Osteocyte (in vitro differentiated cells): ENCODE measurements at regions not wholly inside any gene's neighbourhood (a gene's known extent, or its start where the extent isn't known, plus 50 kb on each side); places are given as distances from the start of the nearest gene placed in this dataset.

ENCODE experiments used
- DNase-seq: peaks from one replicate; pipeline ENCODE4 v3.0.0; 2021; ENCODE audit warnings: mixed read lengths; ENCODE audit not compliant: unreplicated experiment; ENCODE audit errors: extremely low spot score
- H3K27ac Mint-ChIP-seq: one replicate; pipeline ENCODE4 v1.8.0; 2021; ENCODE audit warnings: mild to moderate bottlenecking, mixed read lengths; ENCODE audit not compliant: unreplicated experiment
- H3K27me3 Mint-ChIP-seq: one replicate; pipeline ENCODE4 v1.8.0; 2021; ENCODE audit warnings: mixed read lengths; ENCODE audit not compliant: unreplicated experiment
- H3K36me3 Mint-ChIP-seq: one replicate; pipeline ENCODE4 v1.8.0; 2021; ENCODE audit warnings: mixed read lengths; ENCODE audit not compliant: unreplicated experiment
- H3K4me1 Mint-ChIP-seq: one replicate; pipeline ENCODE4 v1.8.0; 2021; ENCODE audit warnings: mixed read lengths; ENCODE audit not compliant: unreplicated experiment
- H3K4me3 Mint-ChIP-seq: one replicate; pipeline ENCODE4 v1.8.0; 2021; ENCODE audit warnings: mild to moderate bottlenecking, moderate library complexity, mixed read lengths; ENCODE audit not compliant: unreplicated experiment
- H3K9me3 Mint-ChIP-seq: one replicate; pipeline ENCODE4 v1.8.0; 2021; ENCODE audit warnings: mixed read lengths; ENCODE audit not compliant: unreplicated experiment
- CTCF ChIP-seq: fragments of 200-600 bp; sonication (generic); IDR thresholded peaks from 2 replicates; pipeline ENCODE4 v1.5.0; 2021; ENCODE audit warnings: antibody characterized with exemption, mild to moderate bottlenecking, moderate library complexity

GRCh38 chr10:108899670-108900069 is 1023.6 kb downstream of the XPNPEP1 start:
- H3K36me3 Mint-ChIP-seq, result no peaks in the 10 kb centered on the region
- no peaks in the 10 kb centered on the region for H3K27me3 Mint-ChIP-seq
- TF ChIP-seq CTCF, result no peak
- peaks cover 3% of the 10 kb centered on the region for H3K9me3 Mint-ChIP-seq
- H3K4me1 Mint-ChIP-seq, result no peaks in the 10 kb centered on the region
- no peak for DNase-seq
- no peak overlapping the region for H3K27ac Mint-ChIP-seq
- H3K4me3 Mint-ChIP-seq, result no peak overlapping the region

- Mint-ChIP-seq H3K4me3 (no peak overlapping the region), H3K27me3 (no peaks in the 10 kb centered on the region), H3K4me1 (no peaks in the 10 kb centered on the region), H3K27ac (no peak overlapping the region), H3K9me3 (peaks cover 36% of the 10 kb centered on the region), H3K36me3 (no peaks in the 10 kb centered on the region)
- TF ChIP-seq CTCF, result no peak
- DNase-seq, result no peak
Observed at GRCh38 chr10:108894402-108895301, 1028.7 kb downstream of the XPNPEP1 start.

GRCh38 chr10:108877095-108877561 is 1046.2 kb downstream of the XPNPEP1 start:
- Mint-ChIP-seq H3K4me1 (no peaks in the 10 kb centered on the region), H3K27ac (no peak overlapping the region), H3K27me3 (no peaks in the 10 kb centered on the region), H3K4me3 (no peak overlapping the region), H3K9me3 (no peaks in the 10 kb centered on the region), H3K36me3 (no peaks in the 10 kb centered on the region)
- DNase-seq, result no peak
- no peak for TF ChIP-seq CTCF

- Mint-ChIP-seq H3K27me3 (no peaks in the 10 kb centered on the region), H3K36me3 (no peaks in the 10 kb centered on the region), H3K9me3 (no peaks in the 10 kb centered on the region), H3K4me3 (no peak overlapping the region), H3K4me1 (no peaks in the 10 kb centered on the region), H3K27ac (no peak overlapping the region)
- no peak for DNase-seq
- TF ChIP-seq CTCF, result no peak
Observed at GRCh38 chr10:108872854-108873253, 1050.5 kb downstream of the XPNPEP1 start.

GRCh38 chr10:108868881-108869280 is 1054.4 kb downstream of the XPNPEP1 start:
- Mint-ChIP-seq H3K27me3 (no peaks in the 10 kb centered on the region), H3K4me1 (no peaks in the 10 kb centered on the region), H3K36me3 (no peaks in the 10 kb centered on the region), H3K4me3 (no peak overlapping the region), H3K9me3 (peaks cover 2% of the 10 kb centered on the region), H3K27ac (no peak overlapping the region)
- no peak for TF ChIP-seq CTCF
- DNase-seq, result no peak
